GM18867 (cell line): ENCODE measurements at regions not wholly inside any gene's neighbourhood (a gene's known extent, or its start where the extent isn't known, plus 50 kb on each side); places are given as distances from the start of the nearest gene placed in this dataset.

Experiments
- ATAC-seq: cut with Tn5 transposase; IDR thresholded peaks from one replicate; pipeline ENCODE4 v1.9.1; 2021; ENCODE audit warnings: mild to moderate bottlenecking, moderate library complexity; ENCODE audit not compliant: unreplicated experiment

DNA sequence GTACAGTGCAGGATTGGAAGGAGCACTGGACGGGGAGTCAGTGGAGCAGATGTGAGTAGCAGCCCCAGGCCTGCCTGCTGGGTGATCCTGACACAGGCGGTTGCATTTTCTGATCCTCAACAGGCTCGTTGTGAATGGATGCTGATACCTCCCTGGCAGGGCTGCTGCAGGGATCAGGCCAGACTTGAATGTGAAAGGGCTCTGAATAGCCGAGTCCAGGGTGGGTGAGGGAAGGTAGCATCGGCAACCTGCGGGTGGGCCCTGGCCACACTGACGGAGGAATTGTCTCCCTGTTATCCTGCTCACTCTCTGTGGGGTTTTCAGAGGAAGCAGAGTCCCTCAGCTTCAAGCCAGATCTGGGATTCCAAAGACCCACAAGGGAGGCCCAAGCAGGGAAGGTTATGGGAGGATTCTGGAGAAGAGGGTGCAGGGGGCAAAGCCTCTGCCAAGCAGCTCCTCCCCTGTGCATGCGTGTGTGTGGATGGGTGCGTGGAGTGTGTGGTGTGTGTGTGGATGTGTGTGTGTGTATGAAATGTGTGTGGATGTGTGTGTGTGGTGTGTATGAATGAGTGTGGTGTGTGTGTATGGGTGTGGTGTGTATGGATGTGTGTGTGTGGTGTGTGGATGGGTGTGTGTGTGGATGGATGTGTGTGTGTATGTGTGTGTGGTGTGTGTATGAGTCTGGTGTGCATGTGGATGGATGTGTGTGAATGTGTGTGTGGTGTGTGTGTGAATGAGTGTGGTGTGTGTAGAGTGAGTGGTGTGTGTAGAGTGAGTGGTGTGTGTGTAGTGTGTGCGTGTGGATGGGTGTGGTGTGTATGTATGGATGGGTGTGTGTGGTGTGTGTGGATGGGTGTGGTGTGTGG lies 100.3 kb downstream of the UBIAD1 start:
- ATAC-seq: no peak

DNA sequence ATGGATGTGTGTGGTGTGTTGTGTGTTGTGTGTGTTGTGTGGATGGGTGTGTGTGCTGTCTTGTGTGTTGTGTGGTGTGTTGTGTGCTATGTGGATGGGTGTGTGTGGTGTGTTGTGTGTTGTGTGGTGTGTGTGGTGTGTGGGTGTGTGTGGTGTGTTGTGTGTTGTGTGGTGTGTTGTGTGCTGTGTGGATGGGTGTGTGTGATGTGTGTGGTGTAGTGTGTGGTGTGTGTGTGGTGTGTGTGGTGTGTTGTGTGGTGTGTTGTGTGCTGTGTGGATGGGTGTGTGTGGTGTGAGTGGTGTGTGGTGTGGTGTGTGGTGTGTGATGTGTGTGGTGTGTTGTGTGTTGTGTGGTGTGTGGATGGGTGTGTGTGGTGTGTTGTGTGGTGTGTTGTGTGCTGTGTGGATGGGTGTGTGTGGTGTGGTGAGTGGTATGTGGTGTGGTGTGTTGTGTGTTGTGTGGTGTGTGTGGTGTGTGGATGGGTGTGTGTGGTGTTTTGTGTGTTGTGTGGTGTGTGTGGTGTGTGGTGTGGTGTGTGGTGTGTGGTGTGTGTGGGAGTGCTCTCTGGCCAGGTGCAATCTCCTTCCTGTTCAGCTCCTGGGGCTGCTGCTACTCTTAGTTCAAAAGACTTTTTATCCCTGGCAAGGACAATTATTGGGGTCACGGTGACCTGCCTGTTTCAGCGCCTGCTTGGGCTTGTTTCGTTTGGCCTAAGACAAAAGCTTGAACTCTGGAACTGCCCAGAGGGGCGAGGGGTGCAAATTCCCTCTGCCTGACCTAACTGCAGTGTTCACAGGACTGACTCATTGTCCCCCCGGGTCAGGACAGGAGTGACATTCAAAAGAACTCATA lies 101.1 kb downstream of the UBIAD1 start:
- no peak for ATAC-seq

DNA sequence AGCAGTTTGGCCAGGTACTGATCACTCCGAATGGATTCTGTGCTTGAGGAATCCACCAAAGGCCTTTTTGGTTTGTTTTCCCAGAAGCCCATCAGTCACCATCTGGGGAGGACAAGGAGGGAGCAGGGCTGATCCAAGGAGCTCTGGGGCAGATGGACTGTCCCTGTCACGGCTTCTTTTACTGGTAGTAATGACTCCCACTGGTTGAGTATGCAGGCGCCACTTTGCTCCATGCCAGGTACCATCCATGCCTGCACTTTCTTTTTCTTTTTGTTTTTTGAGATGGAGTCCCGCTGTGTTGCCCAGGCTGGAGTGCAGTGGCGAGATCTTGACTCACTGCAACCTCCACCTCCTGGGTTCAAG lies 101.7 kb downstream of the UBIAD1 start:
- ATAC-seq: no peak

GRCh38 chr1:11377001-11377583 lies 101.9 kb upstream of the DISP3 start:
- ATAC-seq: no peak

- ATAC-seq: no peak
These were observed 101.0 kb upstream of the DISP3 start for GRCh38 chr1:11377954-11378353.

DNA sequence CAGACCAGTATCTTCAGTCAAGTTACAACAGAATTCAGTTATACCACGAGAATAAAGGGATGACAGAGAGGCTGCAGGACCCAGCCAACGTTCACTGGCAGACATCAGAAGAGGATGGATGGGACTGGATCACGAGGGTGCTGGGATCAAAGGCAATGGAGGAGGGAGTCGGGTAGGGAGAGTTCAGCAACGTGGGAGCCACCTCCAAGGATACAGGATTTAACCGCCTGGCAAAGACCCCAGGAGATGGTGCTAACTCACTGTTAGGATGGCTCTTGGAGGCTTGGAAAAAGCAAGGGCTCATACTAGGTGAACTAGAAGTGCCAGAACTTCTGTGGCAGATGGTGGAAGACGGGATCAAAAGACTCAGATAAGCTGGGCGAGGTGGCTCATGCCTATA lies 99.1 kb upstream of the DISP3 start:
- ATAC-seq: no peak

- no peak for ATAC-seq
These were observed 98.5 kb upstream of the DISP3 start for GRCh38 chr1:11380500-11380899.

GRCh38 chr1:11383553-11384169 lies 95.3 kb upstream of the DISP3 start:
- ATAC-seq: no peak

GRCh38 chr1:11384170-11384554 lies 94.8 kb upstream of the DISP3 start:
- ATAC-seq: peak; percentile 43

GRCh38 chr1:11387829-11388228 lies 91.1 kb upstream of the DISP3 start:
- ATAC-seq: no peak

- no peak for ATAC-seq
These were observed 90.3 kb upstream of the DISP3 start for GRCh38 chr1:11388617-11389016.

- ATAC-seq: no peak
These were observed 87.6 kb upstream of the DISP3 start for GRCh38 chr1:11391327-11391726.

DNA sequence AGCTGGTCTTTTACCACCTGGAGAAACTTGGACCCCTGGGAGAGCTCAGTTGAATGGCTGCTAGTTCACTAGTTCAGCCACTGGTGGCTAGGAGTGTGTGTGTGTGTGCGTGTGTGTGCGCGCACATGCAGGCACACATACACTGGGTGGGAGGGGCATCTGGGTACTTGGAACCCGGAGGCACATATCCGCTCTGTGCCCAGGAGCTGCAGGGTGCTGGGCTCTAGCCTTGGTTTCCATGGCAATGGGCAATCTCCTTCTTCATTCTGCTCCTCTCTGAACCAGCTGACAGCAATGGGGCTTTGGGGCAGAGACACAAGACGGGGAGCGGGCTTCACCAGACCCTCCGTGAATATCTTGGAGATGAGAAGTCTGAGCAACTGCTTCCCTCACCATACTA lies 87.1 kb upstream of the DISP3 start:
- ATAC-seq: no peak

DNA sequence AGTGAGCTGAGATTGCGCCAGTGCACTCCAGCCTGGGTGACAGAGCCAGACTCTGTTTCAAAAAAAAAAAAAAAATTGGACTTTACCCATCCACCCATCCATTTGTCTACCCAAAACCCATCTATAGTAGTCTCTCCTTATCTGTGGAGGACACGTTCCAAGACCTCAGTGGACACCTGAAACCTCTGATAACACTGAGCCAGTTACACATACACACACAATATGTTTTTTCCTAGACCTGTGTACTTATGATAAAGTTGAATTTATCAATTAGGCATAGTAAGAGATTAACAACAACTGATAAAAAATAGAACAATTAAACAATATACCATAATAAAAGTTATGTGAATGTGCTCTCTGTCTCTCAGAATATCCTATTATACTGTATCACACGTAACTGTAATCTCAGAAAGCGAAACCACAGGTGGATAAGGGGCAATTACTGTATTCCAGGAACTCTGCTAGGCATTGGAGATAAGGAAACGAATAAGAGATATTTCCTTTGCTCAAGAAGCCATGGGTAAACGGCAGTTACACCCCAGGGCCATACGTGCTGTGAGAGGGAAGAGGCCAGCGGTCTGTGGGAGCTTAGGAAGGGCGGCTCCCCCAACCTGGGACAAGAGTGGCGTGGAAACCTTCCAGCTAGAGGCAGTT lies 84.2 kb upstream of the DISP3 start:
- no peak for ATAC-seq

GRCh38 chr1:11395616-11396015 lies 83.3 kb upstream of the DISP3 start:
- no peak for ATAC-seq

DNA sequence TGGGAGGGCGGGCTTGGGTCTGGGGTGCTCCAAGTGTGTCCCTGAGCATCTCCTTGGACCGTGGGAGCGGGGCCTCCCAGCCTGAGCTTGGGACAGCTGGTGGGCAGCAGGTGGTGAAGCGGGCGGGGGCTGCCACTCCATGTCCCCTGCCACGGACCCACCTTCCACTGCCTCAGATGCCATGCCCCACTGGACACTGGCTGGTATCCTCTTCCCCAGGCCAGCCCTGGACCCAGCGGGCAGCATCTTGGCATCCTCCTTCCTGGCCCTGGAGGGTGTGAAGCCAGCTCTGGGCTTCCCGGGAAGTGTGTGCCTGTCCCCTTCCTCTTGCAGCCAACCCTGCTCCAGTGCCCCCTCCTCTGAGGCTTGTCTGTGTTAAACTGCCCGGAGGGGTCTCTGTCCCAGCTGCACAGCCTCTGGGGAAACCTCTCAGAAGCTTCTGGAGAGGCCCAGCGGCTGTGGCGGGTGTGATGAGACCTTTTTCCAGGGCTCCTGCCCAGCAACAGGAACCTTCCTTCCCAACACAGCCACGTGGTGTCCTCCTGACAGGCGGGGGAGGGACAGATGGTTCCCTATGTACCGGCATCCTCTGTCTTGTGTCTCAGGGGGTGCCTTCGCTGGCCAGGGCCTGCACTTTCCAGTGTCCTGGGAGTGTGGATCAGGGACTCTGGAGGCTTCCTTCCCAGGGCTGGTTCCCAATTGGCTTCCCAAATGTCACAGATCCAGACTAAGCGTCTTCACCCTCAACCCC lies 81.6 kb upstream of the DISP3 start:
- no peak for ATAC-seq

- ATAC-seq: no peak
These were observed 79.7 kb upstream of the DISP3 start for GRCh38 chr1:11399250-11399649.

DNA sequence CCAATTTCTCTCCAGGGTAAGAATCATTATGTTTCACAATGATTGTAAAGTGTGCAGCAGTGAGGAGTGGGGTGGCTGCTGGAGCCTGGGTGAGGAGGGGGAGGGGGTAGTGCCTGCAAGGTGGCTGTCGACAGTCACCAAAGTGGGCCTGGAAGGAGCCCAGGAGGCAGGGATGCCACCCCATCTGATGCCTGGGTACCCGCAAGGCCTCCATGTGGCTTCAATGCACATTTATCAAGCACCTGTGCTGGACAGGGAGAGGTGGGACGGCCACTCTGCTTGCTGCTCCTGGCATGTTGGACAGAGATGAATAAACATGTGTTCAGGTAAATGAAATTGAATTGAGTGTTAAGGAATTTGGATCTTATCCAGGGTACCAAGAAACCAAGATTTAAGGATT lies 78.8 kb upstream of the DISP3 start:
- no peak for ATAC-seq

GRCh38 chr1:11400567-11400966 lies 78.4 kb upstream of the DISP3 start:
- no peak for ATAC-seq

- no peak for ATAC-seq
These were observed 72.1 kb upstream of the DISP3 start for GRCh38 chr1:11406845-11407244.
